MM.1S (cell line): ENCODE measurements at regions not wholly inside any gene's neighbourhood (a gene's known extent, or its start where the extent isn't known, plus 50 kb on each side); places are given as distances from the start of the nearest gene placed in this dataset.

Experiments used
- CTCF ChIP-seq: fragments of 300-600 bp; sonication (generic); IDR thresholded peaks from 2 replicates; pipeline ENCODE4 v1.5.1; 2016; ENCODE audit warnings: antibody characterized with exemption, low read length, mixed read lengths
- EZH2 ChIP-seq: fragments of 300-600 bp; sonication (generic); optimal IDR thresholded peaks from 2 replicates; pipeline ENCODE3; 2017; ENCODE audit warnings: low read depth, mild to moderate bottlenecking, antibody characterized with exemption, low read length, mixed read lengths

GRCh38 chr7:51455513-51455912 is 138.9 kb upstream of the COBL start:
- TF ChIP-seq CTCF (no peak), EZH2 (no peak)
